Cardiac muscle cell (in vitro differentiated cells and primary cell): ENCODE measurements at regions not wholly inside any gene's neighbourhood (a gene's known extent, or its start where the extent isn't known, plus 50 kb on each side); places are given as distances from the start of the nearest gene placed in this dataset.

ENCODE experiments used
- DNase-seq, 2 donors: peaks; one replicate each; pipeline versions ENCODE4 v3.0.0 to v3.0.0-alpha.2; 2010 to 2017; ENCODE audit warnings: low read depth in 1 of 2, low spot score in 1 of 2
- H3K27ac ChIP-seq: fragments of 200-600 bp; sonication (generic); 2 replicates; pipeline ENCODE4 v1.5.1; 2016
- H3K27me3 ChIP-seq: fragments of 200-600 bp; sonication (generic); 2 replicates; pipeline ENCODE4 v1.6.0; 2016; ENCODE audit warnings: control low read depth
- H3K36me3 ChIP-seq: fragments of 200-600 bp; sonication (generic); 2 replicates; pipeline ENCODE4 v1.5.1; 2016; ENCODE audit warnings: control low read depth
- H3K4me1 ChIP-seq: fragments of 200-600 bp; sonication (generic); 2 replicates; pipeline ENCODE4 v1.8.1; 2017; ENCODE audit warnings: low read depth, mild to moderate bottlenecking, mixed run types
- H3K4me3 ChIP-seq: fragments of 200-600 bp; sonication (generic); 2 replicates; pipeline ENCODE4 v1.5.1; 2016; ENCODE audit warnings: mild to moderate bottlenecking
- H3K9me3 ChIP-seq: fragments of 200-600 bp; sonication (generic); 2 replicates; pipeline ENCODE4 v1.5.1; 2017; ENCODE audit warnings: low read depth, mild to moderate bottlenecking, control low read depth
- CTCF ChIP-seq: IDR thresholded peaks from 2 replicates; pipeline ENCODE4 v1.5.1; 2012; ENCODE audit warnings: low read depth, mild to moderate bottlenecking, low read length

GRCh38 chr18:73688161-73688560 is 459.5 kb downstream of the FBXO15 start:
- no peak for DNase-seq
- no peak for TF ChIP-seq CTCF
- Histone ChIP-seq H3K4me3 (no peak overlapping the region), H3K27ac (peak overlapping the region; percentile 85), H3K27me3 (no peaks in the 10 kb centered on the region), H3K36me3 (no peaks in the 10 kb centered on the region), H3K9me3 (no peaks in the 10 kb centered on the region), H3K4me1 (peaks cover 50% of the 10 kb centered on the region)

- Histone ChIP-seq H3K36me3 (no peaks in the 10 kb centered on the region), H3K9me3 (no peaks in the 10 kb centered on the region), H3K27me3 (no peaks in the 10 kb centered on the region), H3K4me3 (no peak overlapping the region), H3K4me1 (peaks cover 38% of the 10 kb centered on the region), H3K27ac (no peak overlapping the region)
- DNase-seq = no peak
- TF ChIP-seq CTCF = no peak
Measured at GRCh38 chr18:73684647-73685046, 463.0 kb downstream of the FBXO15 start.

- Histone ChIP-seq H3K9me3 (no peaks in the 10 kb centered on the region), H3K4me3 (no peak overlapping the region), H3K27ac (no peak overlapping the region), H3K4me1 (peaks cover 30% of the 10 kb centered on the region), H3K27me3 (no peaks in the 10 kb centered on the region), H3K36me3 (no peaks in the 10 kb centered on the region)
- DNase-seq = peak in 1 of 2 donors; percentile 17
- TF ChIP-seq CTCF = no peak
Measured at GRCh38 chr18:73683409-73684238, 464.0 kb downstream of the FBXO15 start.

GRCh38 chr18:73681912-73682311 is 465.7 kb downstream of the FBXO15 start:
- Histone ChIP-seq H3K4me1 (peaks cover 19% of the 10 kb centered on the region), H3K9me3 (no peaks in the 10 kb centered on the region), H3K27me3 (no peaks in the 10 kb centered on the region), H3K27ac (no peak overlapping the region), H3K36me3 (no peaks in the 10 kb centered on the region), H3K4me3 (no peak overlapping the region)
- DNase-seq = no peak
- TF ChIP-seq CTCF = no peak

- no peak overlapping the region for H3K27ac ChIP-seq
- no peak for DNase-seq
- no peak overlapping the region for H3K4me3 ChIP-seq
- peaks cover 19% of the 10 kb centered on the region for H3K4me1 ChIP-seq
- no peak for TF ChIP-seq CTCF
- H3K27me3 ChIP-seq = no peaks in the 10 kb centered on the region
- H3K36me3 ChIP-seq = no peaks in the 10 kb centered on the region
- H3K9me3 ChIP-seq = no peaks in the 10 kb centered on the region
Measured at GRCh38 chr18:73681398-73681797, 466.2 kb downstream of the FBXO15 start.
